GM12878 (cell line): ENCODE measurements at regions not wholly inside any gene's neighbourhood (a gene's known extent, or its start where the extent isn't known, plus 50 kb on each side); places are given as distances from the start of the nearest gene placed in this dataset.

Source experiments
- ATAC-seq: fragments of 200-7000 bp; cut with Tn5 transposase; 3 replicates; pipeline ENCODE4 v1.9.1; 2020; ENCODE audit warnings: mild to moderate bottlenecking, moderate library complexity
- BruUV-seq: library from RNA; stranded (reverse); fragments of 400-500 nt; replicated peaks from 2 replicates; lab custom pipeline; 2021; lab: Mats Ljungman, UMichigan
- CTCF ChIA-PET: fragments of 300-600 bp; sonication (Branson Sonifier 250); formaldehyde crosslinking; extraction: SDS; loops from one replicate; lab custom pipeline; 2021; ENCODE audit warnings: inconsistent platforms; lab: Yijun Ruan, JAX
- POLR2A ChIA-PET: fragments of 350-600 bp; formaldehyde crosslinking; extraction: SDS; loops from one replicate; lab custom pipeline; 2021; ENCODE audit warnings: inconsistent platforms; lab: Charles Lee
- RAD21 ChIA-PET: fragments of 300-600 bp; sonication (Branson Sonifier 250); formaldehyde crosslinking; loops from one replicate; lab custom pipeline; 2023; ENCODE audit warnings: antibody characterized with exemption; ENCODE audit not compliant: unreplicated experiment; lab: Charles Lee
- SMC1A ChIA-PET: fragments of 300-600 bp; sonication (Branson Sonifier 250); formaldehyde crosslinking; loops from one replicate; lab custom pipeline; 2023; ENCODE audit not compliant: unreplicated experiment, uncharacterized antibody; lab: Charles Lee
- DNase-seq: peaks from one replicate; pipeline ENCODE4 v3.0.0-alpha.2; 2011; ENCODE audit warnings: low read depth, low spot score
- FAIRE-seq: peaks from 3 replicates; lab custom pipeline; 2011; peaks lifted over from hg19 to GRCh38; lab: Jason Lieb, UNC
- H2AFZ ChIP-seq: 2 replicates; pipeline ENCODE4 v1.6.0; 2011; ENCODE audit warnings: low read depth, low read length, control low read depth; ENCODE audit not compliant: control insufficient read depth
- H3K27ac ChIP-seq: 2 replicates; pipeline ENCODE4 v1.5.1; 2011; ENCODE audit warnings: control low read depth; ENCODE audit not compliant: control insufficient read depth, insufficient read depth
- H3K27me3 ChIP-seq, 2 experiments: replicated peaks in 1 of 2; 2 replicates each; pipeline versions ENCODE4 v1.6.0 to v1.6.1; 2011; ENCODE audit warnings: low read length in 1 of 2; ENCODE audit not compliant: control insufficient read depth in 2 of 2, insufficient read depth in 2 of 2
- H3K36me3 ChIP-seq, 2 experiments: 2 replicates each; pipeline ENCODE4 v1.5.1; 2011; ENCODE audit warnings: low read length in 1 of 2; ENCODE audit not compliant: control insufficient read depth in 2 of 2, insufficient read depth in 2 of 2
- H3K4me1 ChIP-seq: 2 replicates; pipeline ENCODE4 v1.6.1; 2011; ENCODE audit warnings: mild to moderate bottlenecking, low read length, moderate library complexity, mixed read lengths; ENCODE audit not compliant: control insufficient read depth, insufficient read depth
- H3K4me2 ChIP-seq: 2 replicates; pipeline ENCODE4 v1.6.0; 2011; ENCODE audit warnings: control low read depth; ENCODE audit not compliant: control insufficient read depth, insufficient read depth
- H3K4me3 ChIP-seq: fragments of 200-600 bp; sonication (generic); 2 replicates; pipeline ENCODE4 v1.5.1; 2016
- H3K79me2 ChIP-seq: 2 replicates; pipeline ENCODE4 v1.6.0; 2011; ENCODE audit warnings: low read length; ENCODE audit not compliant: control insufficient read depth, insufficient read depth
- H3K9ac ChIP-seq: 2 replicates; pipeline ENCODE4 v1.8.0; 2011; ENCODE audit warnings: low read length, control low read depth, mixed read lengths; ENCODE audit not compliant: control insufficient read depth, insufficient read depth
- H3K9me3 ChIP-seq: replicated peaks from 3 replicates; pipeline ENCODE4 v1.5.1; 2011; ENCODE audit warnings: mild to moderate bottlenecking, low read length; ENCODE audit not compliant: control insufficient read depth, insufficient read depth
- H4K20me1 ChIP-seq: 2 replicates; pipeline ENCODE4 v1.6.0; 2011; ENCODE audit not compliant: control insufficient read depth, insufficient read depth
- CUX1 ChIP-seq: IDR thresholded peaks from 2 replicates; pipeline ENCODE4 v1.6.1; 2012; ENCODE audit warnings: improper control_type of control experiment, low read depth, low read length; ENCODE audit not compliant: insufficient replicate concordance
- E2F4 ChIP-seq: IDR thresholded peaks from 2 replicates; pipeline ENCODE4 v1.6.1; 2012; ENCODE audit warnings: low read depth, low read length, improper control_type of control experiment
- LARP7 ChIP-seq: fragments of 450-650 bp; IDR thresholded peaks from 2 replicates; pipeline ENCODE4 v1.6.1; 2017; ENCODE audit warnings: mild to moderate bottlenecking
- RELA ChIP-seq: fragments of 450-650 bp; IDR thresholded peaks from 2 replicates; pipeline ENCODE4 v1.8.0; 2014; ENCODE audit warnings: borderline replicate concordance; ENCODE audit not compliant: partially characterized antibody
- SMAD1 ChIP-seq: fragments of 450-650 bp; IDR thresholded peaks from 2 replicates; pipeline ENCODE4 v1.6.1; 2018; ENCODE audit warnings: mild to moderate bottlenecking, low read depth; ENCODE audit not compliant: partially characterized antibody
- SREBF1 ChIP-seq: IDR thresholded peaks from 2 replicates; pipeline ENCODE4 v1.6.1; 2012; ENCODE audit warnings: mild to moderate bottlenecking, low read length
- SUZ12 ChIP-seq: fragments of 200-600 bp; sonication (generic); IDR thresholded peaks from one replicate; pipeline ENCODE4 v1.6.1; 2018; ENCODE audit warnings: antibody characterized with exemption, mild to moderate bottlenecking; ENCODE audit not compliant: unreplicated experiment
- YY1 ChIP-seq: IDR thresholded peaks from 2 replicates; pipeline ENCODE4 v1.6.1; 2011; ENCODE audit warnings: low read depth, mild to moderate bottlenecking, low read length
- ZNF207 ChIP-seq: fragments of 450-650 bp; IDR thresholded peaks from 2 replicates; pipeline ENCODE4 v1.6.1; 2014; ENCODE audit warnings: antibody characterized with exemption, mild to moderate bottlenecking, borderline replicate concordance
- WGBS: methylation state at CpG from one replicate; pipeline ENCODE4 v1.1.6; 2016; ENCODE audit warnings: low lambda C conversion rate; ENCODE audit not compliant: insufficient replicate concordance, insufficient coverage; ENCODE audit errors: missing lambda C conversion rate; 5-methylcytosine and 5-hydroxymethylcytosine counted together
- in situ Hi-C: fragments of 300-500 bp; cut with MboI; formaldehyde crosslinking; loops from 9 replicates; pipeline ENCODE4 v1.14.3; 2018; ENCODE audit warnings: mixed read lengths
- intact Hi-C: fragments of 100-400 bp; cut with micrococcal nuclease; formaldehyde crosslinking; loops from one replicate; pipeline ENCODE4 v1.14.2; 2022; ENCODE audit not compliant: unreplicated experiment

- TF ChIP-seq CUX1, result no peak
- TF ChIP-seq RELA, result no peak
- no peak for TF ChIP-seq E2F4
- no peak for TF ChIP-seq YY1
These were observed 324.9 kb upstream of the POU3F1 start (continued) for GRCh38 chr1:38371505-38371844.

- Histone ChIP-seq H3K4me1 (no peaks in the 10 kb centered on the region), H2AFZ (no peak overlapping the region), H3K4me2 (no peak overlapping the region), H3K79me2 (no peaks in the 10 kb centered on the region), H3K27ac (no peak overlapping the region), H4K20me1 (no peaks in the 10 kb centered on the region), H3K36me3 (no peaks in the 10 kb centered on the region), H3K9ac (no peak overlapping the region), H3K9me3 (peaks cover 10% of the 10 kb centered on the region), H3K27me3 (peaks cover 0 to 4% of the 10 kb centered on the region in 2 experiments; a peak in 3 of 4 replicates), H3K4me3 (no peak overlapping the region)
- no peak for TF ChIP-seq LARP7
- no peak for TF ChIP-seq SMAD1
- no peak for TF ChIP-seq ZNF207
- no peak for TF ChIP-seq SREBF1
- no peak for TF ChIP-seq SUZ12
- DNase-seq (no peak), FAIRE-seq (no peak), ATAC-seq (no peak)
- intact Hi-C loops (no loop called here), in situ Hi-C loops (no loop called here)
- ChIA-PET SMC1A (no interaction called here), CTCF (no interaction called here), POLR2A (interaction anchor here (0.6 kb wide), 1 partner anchor 474 kb away, joined by 3 read pairs; no protein-coding TSS in a partner anchor), RAD21 (no interaction called here)
- 49% methylated on average over 14 of the region's 14 CpGs for WGBS
- BruUV-seq, result no TSS peak
These were observed 324.3 kb upstream of the POU3F1 start for GRCh38 chr1:38370716-38371504.
